ENCODE measurements at regions not wholly inside any gene's neighbourhood (a gene's known extent, or its start where the extent isn't known, plus 50 kb on each side); places are given as distances from the start of the nearest gene placed in this dataset.

DNA sequence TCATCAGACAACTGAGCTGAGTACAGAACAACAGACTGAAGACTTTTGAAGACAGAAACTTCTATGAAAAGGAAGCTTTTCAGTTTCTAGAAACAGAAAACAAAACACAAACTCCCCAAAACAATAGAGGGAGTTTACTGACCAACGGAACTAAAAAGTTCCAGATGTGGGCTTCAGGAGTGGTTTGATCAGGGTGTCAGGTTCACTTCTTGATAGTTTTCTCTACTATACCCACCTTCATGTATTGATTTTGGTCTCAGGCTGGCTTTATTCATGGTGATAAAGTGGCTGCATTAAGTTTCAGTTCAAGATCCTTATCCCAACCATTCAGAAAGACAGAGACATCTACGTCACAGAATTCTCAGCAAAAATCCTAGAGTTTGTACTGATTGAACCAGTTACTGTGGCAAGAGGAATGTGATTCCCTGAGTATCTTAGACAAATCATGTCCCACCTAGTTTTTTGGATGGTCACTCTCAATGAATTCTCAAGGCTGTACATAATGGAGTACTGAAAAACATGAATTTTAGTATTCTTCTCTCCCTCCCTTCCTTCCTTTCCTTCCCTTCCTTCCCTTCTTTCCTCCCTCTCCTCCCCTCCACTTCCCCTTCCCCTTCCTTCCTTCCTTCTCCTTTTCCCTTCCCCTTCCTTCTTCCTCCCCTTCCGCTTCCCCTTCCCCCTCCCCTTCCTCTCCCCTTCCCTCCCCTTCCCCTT is 680.5 kb downstream of the PTPRU start:
- no peak for TF ChIP-seq POLR2A (IDR thresholded peaks at IDR 0.05; ENCODE audit: low read depth, low read length)
- TF ChIP-seq TAF1 (IDR thresholded peaks at IDR 0.05; ENCODE audit: borderline replicate concordance, low read depth, low read length) = no peak
